Aorta (tissue), 5 donors: ENCODE measurements at regions not wholly inside any gene's neighbourhood (a gene's known extent, or its start where the extent isn't known, plus 50 kb on each side); places are given as distances from the start of the nearest gene placed in this dataset.
A peak's percentile ranks its signal among the peaks of the same experiment; 100 is the strongest.
"Not testable (repeated sequence)": the region's sequence is repeated elsewhere in the genome, so short reads cannot be mapped to it uniquely, and the experiment has no call there.

Source experiments
- ATAC-seq: fragments of 200-7000 bp; cut with Tn5 transposase; one replicate; pipeline ENCODE4 v1.9.1; 2022; ENCODE audit warnings: moderate library complexity; ENCODE audit not compliant: low FRiP score
- DNase-seq, 2 donors: peaks; one replicate each; pipeline ENCODE4 v3.0.0-alpha.2; 2020
- H3K27ac ChIP-seq, 2 donors: one replicate each; pipeline ENCODE4 v1.5.1; 2013; ENCODE audit warnings: low read length in 2 of 2, mild to moderate bottlenecking in 2 of 2, moderate library complexity in 2 of 2, control low read depth in 1 of 2, inconsistent platforms in 1 of 2, low read depth in 1 of 2
- H3K27me3 ChIP-seq, 2 donors: one replicate each; pipeline ENCODE4 v1.6.1; 2013; ENCODE audit warnings: control low read depth in 1 of 2, low read length in 1 of 2, mild to moderate bottlenecking in 1 of 2, moderate library complexity in 1 of 2; ENCODE audit not compliant: insufficient read depth in 2 of 2, control insufficient read depth in 1 of 2
- H3K36me3 ChIP-seq, 2 donors: one replicate each; pipeline ENCODE4 v1.6.1; 2013; ENCODE audit warnings: control low read depth in 1 of 2, low read length in 1 of 2, mild to moderate bottlenecking in 1 of 2; ENCODE audit not compliant: insufficient read depth in 2 of 2, control insufficient read depth in 1 of 2
- H3K4me1 ChIP-seq, 2 donors: one replicate each; pipeline ENCODE4 v1.6.1; 2013; ENCODE audit warnings: low read length in 2 of 2, control low read depth in 1 of 2, mild to moderate bottlenecking in 1 of 2, moderate library complexity in 1 of 2; ENCODE audit not compliant: insufficient read depth in 2 of 2, control insufficient read depth in 1 of 2
- H3K4me3 ChIP-seq, 2 donors: one replicate each; pipeline ENCODE4 v1.5.1; 2013; ENCODE audit warnings: low read length in 2 of 2, control low read depth in 1 of 2, mild to moderate bottlenecking in 1 of 2
- H3K9me3 ChIP-seq: one replicate; pipeline ENCODE4 v1.6.1; 2013; ENCODE audit warnings: mild to moderate bottlenecking, low read length; ENCODE audit not compliant: control insufficient read depth
- WGBS, 2 donors: extraction: QIAGEN DNeasy Blood & Tissue Kit; methylation state at CpG; one replicate each; pipeline ENCODE4 v1.1.7; 2013; 5-methylcytosine and 5-hydroxymethylcytosine counted together
- intact Hi-C, 2 donors: fragments of 100-400 bp; cut with DNase I; formaldehyde crosslinking; loops; one replicate each; pipeline versions ENCODE4 v1.14.2 to v1.15.0; 2022
- donor health status: healthy with polysubstance abuse.
- donor health status: Bipolar disorder and iron deficiency.
- donor health status: DM: no; HTN: no; CAD: no.
- donor health status: DM: no; HTN: no; CAD: no.
- donor health status: DM: yes; HTN: yes; CAD: no.

DNA sequence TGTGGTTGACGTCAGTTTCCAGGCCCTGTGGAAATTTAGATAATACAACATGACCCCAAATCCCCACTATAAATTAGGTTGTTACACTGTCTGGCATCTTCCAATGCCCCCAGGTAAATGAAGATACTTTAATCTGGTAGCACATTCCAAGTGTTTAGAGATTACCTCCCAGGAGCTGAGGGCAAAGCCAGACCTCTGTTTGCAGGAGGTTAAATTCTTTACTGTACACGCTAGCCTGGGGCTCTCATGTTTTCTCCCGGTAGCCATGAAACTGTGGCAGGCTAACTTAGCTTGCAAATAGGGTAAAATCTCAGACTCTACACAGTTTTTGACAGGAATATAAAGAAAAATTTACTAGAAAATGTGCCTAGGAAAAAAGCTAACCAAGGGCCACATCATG, 450.0 kb downstream of the PDGFC start:
- WGBS, 2 donors = 96 to 98% methylated on average over 3 of the region's 3 CpGs

DNA sequence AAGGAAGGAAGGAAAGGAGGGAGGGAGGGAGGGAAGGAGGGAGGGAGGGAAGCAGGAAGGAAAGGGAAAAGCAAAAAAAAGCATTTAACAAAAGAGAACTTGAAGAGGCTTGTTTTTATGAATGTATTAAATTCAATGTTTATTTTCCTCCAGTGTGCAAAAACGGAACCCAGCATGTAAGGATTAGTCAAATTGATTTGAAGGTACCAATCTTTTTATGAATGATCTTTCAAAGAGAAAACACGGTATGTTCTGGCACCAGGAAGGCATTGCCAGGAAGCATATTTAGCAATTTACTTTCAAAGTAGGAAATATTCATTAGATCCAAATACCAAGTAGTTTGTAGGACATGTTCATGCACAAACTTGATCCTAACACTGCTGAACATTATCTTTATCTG, 453.6 kb downstream of the PDGFC start:
- intact Hi-C loops = no loop called here
- Histone ChIP-seq H3K4me1 (no peaks in the 10 kb centered on the region), H3K9me3 (no peaks in the 10 kb centered on the region), H3K27ac (no peak overlapping the region), H3K36me3 (no peaks in the 10 kb centered on the region), H3K27me3 (no peaks in the 10 kb centered on the region), H3K4me3 (no peak overlapping the region)
- no peak for DNase-seq
- no peak for ATAC-seq
- WGBS, 2 donors = 76 to 80% methylated on average over 2 of the region's 2 CpGs

More for the DNA sequence above, 450.0 kb downstream of the PDGFC start:
- no peak for ATAC-seq
- no peaks in the 10 kb centered on the region for H3K9me3 ChIP-seq
- no peaks in the 10 kb centered on the region for H3K4me1 ChIP-seq
- no peak overlapping the region for H3K4me3 ChIP-seq
- H3K36me3 ChIP-seq = no peaks in the 10 kb centered on the region
- H3K27me3 ChIP-seq = no peaks in the 10 kb centered on the region
- H3K27ac ChIP-seq = no peak overlapping the region
- DNase-seq = no peak
- intact Hi-C loops = no loop called here

- intact Hi-C loops = no loop called here
- H3K27me3 ChIP-seq = no peaks in the 10 kb centered on the region
- DNase-seq (no peak), ATAC-seq (no peak)
- no peak overlapping the region for H3K4me3 ChIP-seq
- no peak overlapping the region for H3K27ac ChIP-seq
- H3K9me3 ChIP-seq = no peaks in the 10 kb centered on the region
- WGBS, 2 donors = 40 to 93% methylated on average over 1 of the region's 1 CpG
- H3K4me1 ChIP-seq = no peaks in the 10 kb centered on the region
- H3K36me3 ChIP-seq = no peaks in the 10 kb centered on the region
Measured at GRCh38 chr4:156517546-156517945, 454.1 kb downstream of the PDGFC start.

GRCh38 chr4:156516698-156517097, 454.9 kb downstream of the PDGFC start:
- Histone ChIP-seq H3K27ac (no peak overlapping the region), H3K4me1 (no peaks in the 10 kb centered on the region), H3K9me3 (no peaks in the 10 kb centered on the region), H3K4me3 (no peak overlapping the region), H3K36me3 (no peaks in the 10 kb centered on the region), H3K27me3 (no peaks in the 10 kb centered on the region)
- intact Hi-C loops = no loop called here
- ATAC-seq = no peak
- DNase-seq = no peak
- 97 to 100% methylated on average over 1 of the region's 1 CpG for WGBS, 2 donors

- Histone ChIP-seq H3K27ac (no peak overlapping the region), H3K4me3 (no peak overlapping the region), H3K4me1 (no peaks in the 10 kb centered on the region), H3K36me3 (no peaks in the 10 kb centered on the region), H3K27me3 (no peaks in the 10 kb centered on the region), H3K9me3 (no peaks in the 10 kb centered on the region)
- intact Hi-C loops = no loop called here
- ATAC-seq (no peak), DNase-seq (no peak)
- 76 to 91% methylated on average over 3 of the region's 3 CpGs for WGBS, 2 donors
Measured at GRCh38 chr4:156515295-156515694, 456.3 kb downstream of the PDGFC start.

DNA sequence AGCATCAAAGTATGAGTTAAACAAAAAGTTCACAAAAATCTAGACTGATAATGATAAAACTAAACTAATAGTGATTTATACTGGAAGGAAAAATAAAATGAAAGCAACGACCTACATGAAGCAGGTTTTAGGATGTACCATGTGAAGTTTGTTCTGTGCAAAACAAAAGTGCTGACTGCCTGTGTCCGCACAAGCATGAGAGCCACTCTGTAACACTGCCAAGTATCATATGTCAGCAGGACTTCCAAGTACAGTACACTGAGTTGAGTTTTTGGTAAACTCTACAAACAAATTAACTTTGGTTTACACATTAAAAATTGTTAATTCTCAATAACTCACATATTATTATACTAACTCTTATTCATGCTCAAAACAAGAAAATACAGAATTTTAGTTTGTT, 459.0 kb downstream of the PDGFC start:
- no peaks in the 10 kb centered on the region for H3K27me3 ChIP-seq
- ATAC-seq (no peak), DNase-seq (no peak)
- no peak overlapping the region for H3K4me3 ChIP-seq
- no peaks in the 10 kb centered on the region for H3K36me3 ChIP-seq
- intact Hi-C loops = no loop called here
- WGBS, 2 donors = 58 to 65% methylated on average over 2 of the region's 2 CpGs
- no peak overlapping the region for H3K27ac ChIP-seq
- no peaks in the 10 kb centered on the region for H3K9me3 ChIP-seq
- H3K4me1 ChIP-seq = no peaks in the 10 kb centered on the region

DNA sequence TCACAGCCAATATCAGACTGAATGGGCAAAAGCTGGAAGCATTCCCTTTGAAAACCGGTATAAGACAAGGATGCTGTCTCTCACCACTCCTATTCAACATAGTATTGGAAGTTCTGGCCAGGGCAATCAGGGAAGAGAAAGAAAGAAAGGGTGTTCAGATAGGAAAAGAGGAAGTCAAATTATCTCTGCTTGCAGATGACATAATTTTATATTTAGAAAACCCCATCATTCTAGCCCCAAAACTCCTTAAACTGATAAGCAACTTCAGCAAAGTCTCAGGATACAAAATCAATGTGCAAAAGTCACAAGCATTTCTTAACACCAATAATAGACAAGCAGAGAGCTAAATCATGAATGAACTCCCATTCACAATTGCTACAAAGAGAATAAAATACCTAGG, 461.7 kb downstream of the PDGFC start:
- intact Hi-C loops, H3K9me3 ChIP-seq, DNase-seq, H3K27ac ChIP-seq, H3K27me3 ChIP-seq, H3K36me3 ChIP-seq, H3K4me1 ChIP-seq, H3K4me3 ChIP-seq, ATAC-seq: not testable (repeated sequence)
- 93 to 96% methylated on average over 1 of the region's 1 CpG for WGBS, 2 donors

DNA sequence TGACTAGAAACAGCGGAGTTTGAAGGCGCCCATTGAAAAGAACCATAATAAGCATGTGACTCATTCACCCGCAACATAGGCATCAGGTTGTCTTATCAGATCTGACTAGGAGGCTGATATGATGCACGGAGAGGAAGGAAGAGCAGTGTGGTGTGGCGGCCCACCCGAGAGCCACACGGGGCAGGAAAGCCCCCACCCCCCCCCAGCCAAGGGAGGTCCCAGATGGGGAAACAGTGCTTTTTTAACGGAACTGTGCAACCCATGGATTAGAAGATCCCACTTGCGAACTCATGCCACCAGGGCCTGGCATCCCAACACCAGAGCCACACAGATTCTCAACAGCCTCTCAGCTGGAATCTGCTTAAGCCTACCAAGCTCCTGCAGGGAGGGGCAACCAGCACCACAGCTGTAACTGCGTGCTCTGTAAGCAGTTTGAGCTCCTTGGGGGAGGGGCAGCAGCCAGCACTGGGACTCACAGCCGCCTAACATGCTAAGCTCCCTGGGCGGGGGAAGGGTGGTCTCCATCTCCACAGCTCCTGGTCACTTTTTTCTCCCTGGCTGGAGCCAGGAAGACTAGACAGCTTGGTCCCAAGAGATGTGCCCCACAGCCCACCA, 466.2 kb downstream of the PDGFC start:
- no peaks in the 10 kb centered on the region for H3K9me3 ChIP-seq
- no peaks in the 10 kb centered on the region for H3K4me1 ChIP-seq
- intact Hi-C loops = no loop called here
- 85 to 91% methylated on average over 12 of the region's 12 CpGs for WGBS, 2 donors
- DNase-seq (peak in 1 of 2 donors; percentile 71), ATAC-seq (no peak)
- H3K4me3 ChIP-seq = no peak overlapping the region
- no peak overlapping the region for H3K27ac ChIP-seq
- H3K36me3 ChIP-seq = no peaks in the 10 kb centered on the region
- H3K27me3 ChIP-seq = no peaks in the 10 kb centered on the region

DNA sequence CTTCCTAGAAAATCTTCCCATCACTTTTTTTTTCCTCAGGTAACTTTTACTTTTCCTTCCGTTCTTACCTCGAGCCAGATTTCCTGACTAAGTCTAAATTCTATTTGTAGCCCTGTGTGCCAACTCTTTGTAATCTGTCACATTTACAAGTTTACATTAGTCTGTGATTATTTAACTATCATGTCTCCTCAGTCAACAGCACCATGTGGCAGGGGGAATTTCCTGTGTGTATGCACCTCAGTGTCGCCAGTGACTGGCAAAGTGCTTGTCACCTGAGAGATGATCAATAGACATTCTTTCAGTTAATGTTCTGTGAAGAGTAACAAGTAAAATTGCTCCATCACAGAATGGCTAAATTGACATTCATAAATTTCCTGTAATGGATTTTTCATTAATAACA, 468.5 kb downstream of the PDGFC start:
- intact Hi-C loops = no loop called here
- no peaks in the 10 kb centered on the region for H3K4me1 ChIP-seq
- no peaks in the 10 kb centered on the region for H3K36me3 ChIP-seq
- 88 to 91% methylated on average over 3 of the region's 3 CpGs for WGBS, 2 donors
- no peak overlapping the region for H3K4me3 ChIP-seq
- no peaks in the 10 kb centered on the region for H3K27me3 ChIP-seq
- H3K9me3 ChIP-seq = no peaks in the 10 kb centered on the region
- ATAC-seq (no peak), DNase-seq (no peak)
- no peak overlapping the region for H3K27ac ChIP-seq
